ENCODE measurements at regions not wholly inside any gene's neighbourhood (a gene's known extent, or its start where the extent isn't known, plus 50 kb on each side); places are given as distances from the start of the nearest gene placed in this dataset.

- ATAC-seq (no peak), DNase-seq (no peak)
- H3K9me3 Mint-ChIP-seq (ENCODE audit: insufficient read depth): no peaks in the 10 kb centered on the region
- no peaks in the 10 kb centered on the region for H3K27me3 Mint-ChIP-seq (ENCODE audit: low read depth)
- no peaks in the 10 kb centered on the region for H3K4me1 Mint-ChIP-seq (ENCODE audit: low read depth)
- POLR2A ChIA-PET: no interaction called here
- no peak overlapping the region for H3K4me3 Mint-ChIP-seq
- no peak overlapping the region for H3K27ac Mint-ChIP-seq
- H3K36me3 Mint-ChIP-seq (ENCODE audit: low read depth): no peaks in the 10 kb centered on the region
- CTCF ChIA-PET: no interaction called here
These were observed 177.9 kb downstream of the COX7C start for GRCh38 chr5:86795659-86796058.

GRCh38 chr5:86797677-86798076 lies 179.9 kb downstream of the COX7C start:
- no peaks in the 10 kb centered on the region for H3K27me3 Mint-ChIP-seq (ENCODE audit: low read depth)
- ChIA-PET CTCF (no interaction called here), POLR2A (no interaction called here)
- H3K36me3 Mint-ChIP-seq (ENCODE audit: low read depth): no peaks in the 10 kb centered on the region
- H3K27ac Mint-ChIP-seq: no peak overlapping the region
- no peaks in the 10 kb centered on the region for H3K9me3 Mint-ChIP-seq (ENCODE audit: insufficient read depth)
- H3K4me1 Mint-ChIP-seq (ENCODE audit: low read depth): no peaks in the 10 kb centered on the region
- DNase-seq: no peak
- ATAC-seq: no peak
- no peak overlapping the region for H3K4me3 Mint-ChIP-seq

GRCh38 chr5:86806206-86806605 lies 188.5 kb downstream of the COX7C start:
- H3K9me3 Mint-ChIP-seq (ENCODE audit: insufficient read depth): no peaks in the 10 kb centered on the region
- H3K27ac Mint-ChIP-seq: no peak overlapping the region
- DNase-seq (no peak), ATAC-seq (no peak)
- no peaks in the 10 kb centered on the region for H3K27me3 Mint-ChIP-seq (ENCODE audit: low read depth)
- CTCF ChIA-PET: no interaction called here
- POLR2A ChIA-PET: no interaction called here
- no peak overlapping the region for H3K4me3 Mint-ChIP-seq
- H3K4me1 Mint-ChIP-seq (ENCODE audit: low read depth): no peaks in the 10 kb centered on the region
- H3K36me3 Mint-ChIP-seq (ENCODE audit: low read depth): no peaks in the 10 kb centered on the region

GRCh38 chr5:86807046-86808031 lies 189.6 kb downstream of the COX7C start:
- Mint-ChIP-seq H3K9me3 (ENCODE audit: insufficient read depth) (no peaks in the 10 kb centered on the region), H3K4me1 (ENCODE audit: low read depth) (no peaks in the 10 kb centered on the region), H3K36me3 (ENCODE audit: low read depth) (no peaks in the 10 kb centered on the region), H3K27ac (no peak overlapping the region), H3K4me3 (no peak overlapping the region), H3K27me3 (ENCODE audit: low read depth) (no peaks in the 10 kb centered on the region)
- DNase-seq (no peak), ATAC-seq (no peak)
- ChIA-PET POLR2A (no interaction called here), CTCF (no interaction called here)

GRCh38 chr5:86814315-86814714 lies 196.6 kb downstream of the COX7C start:
- no peak for ATAC-seq
- H3K4me3 Mint-ChIP-seq: no peak overlapping the region
- H3K27ac Mint-ChIP-seq: no peak overlapping the region
- CTCF ChIA-PET: no interaction called here
- no peaks in the 10 kb centered on the region for H3K27me3 Mint-ChIP-seq (ENCODE audit: low read depth)
- POLR2A ChIA-PET: no interaction called here
- H3K4me1 Mint-ChIP-seq (ENCODE audit: low read depth): no peaks in the 10 kb centered on the region
- DNase-seq: no peak
- H3K9me3 Mint-ChIP-seq (ENCODE audit: insufficient read depth): no peaks in the 10 kb centered on the region
- no peaks in the 10 kb centered on the region for H3K36me3 Mint-ChIP-seq (ENCODE audit: low read depth)

- CTCF ChIA-PET: no interaction called here
- ATAC-seq: no peak
- Mint-ChIP-seq H3K27me3 (ENCODE audit: low read depth) (no peaks in the 10 kb centered on the region), H3K27ac (no peak overlapping the region), H3K9me3 (ENCODE audit: insufficient read depth) (no peaks in the 10 kb centered on the region), H3K4me1 (ENCODE audit: low read depth) (no peaks in the 10 kb centered on the region), H3K36me3 (ENCODE audit: low read depth) (no peaks in the 10 kb centered on the region), H3K4me3 (no peak overlapping the region)
- no peak for DNase-seq
- POLR2A ChIA-PET: no interaction called here
These were observed 197.2 kb downstream of the COX7C start for GRCh38 chr5:86814907-86815306.

- Mint-ChIP-seq H3K27ac (no peak overlapping the region), H3K27me3 (ENCODE audit: low read depth) (peaks cover 2% of the 10 kb centered on the region), H3K9me3 (ENCODE audit: insufficient read depth) (no peaks in the 10 kb centered on the region), H3K4me3 (no peak overlapping the region), H3K36me3 (ENCODE audit: low read depth) (no peaks in the 10 kb centered on the region), H3K4me1 (ENCODE audit: low read depth) (no peaks in the 10 kb centered on the region)
- no peak for DNase-seq
- no peak for ATAC-seq
- ChIA-PET POLR2A (no interaction called here), CTCF (no interaction called here)
These were observed 206.9 kb downstream of the COX7C start for GRCh38 chr5:86824637-86825036.

GRCh38 chr5:86831128-86831527 lies 213.4 kb downstream of the COX7C start:
- CTCF ChIA-PET: no interaction called here
- Mint-ChIP-seq H3K4me1 (ENCODE audit: low read depth) (no peaks in the 10 kb centered on the region), H3K27ac (no peak overlapping the region), H3K27me3 (ENCODE audit: low read depth) (peaks cover 2% of the 10 kb centered on the region), H3K4me3 (no peak overlapping the region), H3K36me3 (ENCODE audit: low read depth) (no peaks in the 10 kb centered on the region), H3K9me3 (ENCODE audit: insufficient read depth) (no peaks in the 10 kb centered on the region)
- ATAC-seq (no peak), DNase-seq (no peak)
- POLR2A ChIA-PET: no interaction called here

GRCh38 chr5:86833868-86834267 lies 216.1 kb downstream of the COX7C start:
- ATAC-seq (no peak), DNase-seq (no peak)
- H3K9me3 Mint-ChIP-seq (ENCODE audit: insufficient read depth): no peaks in the 10 kb centered on the region
- no peaks in the 10 kb centered on the region for H3K4me1 Mint-ChIP-seq (ENCODE audit: low read depth)
- H3K36me3 Mint-ChIP-seq (ENCODE audit: low read depth): no peaks in the 10 kb centered on the region
- H3K4me3 Mint-ChIP-seq: no peak overlapping the region
- POLR2A ChIA-PET: no interaction called here
- peaks cover 2% of the 10 kb centered on the region for H3K27me3 Mint-ChIP-seq (ENCODE audit: low read depth)
- H3K27ac Mint-ChIP-seq: no peak overlapping the region
- CTCF ChIA-PET: no interaction called here

- Mint-ChIP-seq H3K27ac (no peak overlapping the region), H3K4me1 (ENCODE audit: low read depth) (no peaks in the 10 kb centered on the region), H3K36me3 (ENCODE audit: low read depth) (no peaks in the 10 kb centered on the region), H3K4me3 (no peak overlapping the region), H3K9me3 (ENCODE audit: insufficient read depth) (no peaks in the 10 kb centered on the region), H3K27me3 (ENCODE audit: low read depth) (no peaks in the 10 kb centered on the region)
- ChIA-PET POLR2A (no interaction called here), CTCF (no interaction called here)
- ATAC-seq (no peak), DNase-seq (no peak)
These were observed 219.9 kb downstream of the COX7C start for GRCh38 chr5:86837610-86838009.

- Mint-ChIP-seq H3K27me3 (ENCODE audit: low read depth) (no peaks in the 10 kb centered on the region), H3K9me3 (ENCODE audit: insufficient read depth) (no peaks in the 10 kb centered on the region), H3K4me3 (no peak overlapping the region), H3K27ac (no peak overlapping the region), H3K4me1 (ENCODE audit: low read depth) (no peaks in the 10 kb centered on the region), H3K36me3 (ENCODE audit: low read depth) (no peaks in the 10 kb centered on the region)
- POLR2A ChIA-PET: no interaction called here
- DNase-seq (no peak), ATAC-seq (no peak)
- CTCF ChIA-PET: no interaction called here
These were observed 220.3 kb downstream of the COX7C start for GRCh38 chr5:86838083-86838482.

- no peak overlapping the region for H3K27ac Mint-ChIP-seq
- H3K36me3 Mint-ChIP-seq (ENCODE audit: low read depth): no peaks in the 10 kb centered on the region
- H3K9me3 Mint-ChIP-seq (ENCODE audit: insufficient read depth): no peaks in the 10 kb centered on the region
- H3K27me3 Mint-ChIP-seq (ENCODE audit: low read depth): no peaks in the 10 kb centered on the region
- ChIA-PET POLR2A (no interaction called here), CTCF (no interaction called here)
- ATAC-seq: no peak
- DNase-seq: no peak
- no peak overlapping the region for H3K4me3 Mint-ChIP-seq
- no peaks in the 10 kb centered on the region for H3K4me1 Mint-ChIP-seq (ENCODE audit: low read depth)
These were observed 223.4 kb downstream of the COX7C start for GRCh38 chr5:86841000-86841644.

Measured in activated CD8-positive, alpha-beta T cell treated with anti-CD3 and anti-CD28 coated beads, Interleukin-2, amount 10 ng/mL, durations not matched to agents 7 days and 5 days (primary cell).